GM18867 (cell line): ENCODE measurements at regions not wholly inside any gene's neighbourhood (a gene's known extent, or its start where the extent isn't known, plus 50 kb on each side); places are given as distances from the start of the nearest gene placed in this dataset.

Source experiments
- ATAC-seq: cut with Tn5 transposase; IDR thresholded peaks from one replicate; pipeline ENCODE4 v1.9.1; 2021; ENCODE audit warnings: mild to moderate bottlenecking, moderate library complexity; ENCODE audit not compliant: unreplicated experiment

GRCh38 chr15:47570881-47571640 is 146.2 kb upstream of the SEMA6D start:
- no peak for ATAC-seq

GRCh38 chr15:47573673-47574072 is 143.6 kb upstream of the SEMA6D start:
- ATAC-seq: no peak

GRCh38 chr15:47577000-47577399 is 140.3 kb upstream of the SEMA6D start:
- no peak for ATAC-seq

- no peak for ATAC-seq
These were observed 139.8 kb upstream of the SEMA6D start for GRCh38 chr15:47577461-47577860.

- ATAC-seq: no peak
These were observed 135.1 kb upstream of the SEMA6D start for GRCh38 chr15:47582233-47582632.

- no peak for ATAC-seq
These were observed 133.0 kb upstream of the SEMA6D start for GRCh38 chr15:47584316-47584715.

GRCh38 chr15:47586653-47587224 is 130.6 kb upstream of the SEMA6D start:
- no peak for ATAC-seq

- no peak for ATAC-seq
These were observed 129.1 kb upstream of the SEMA6D start for GRCh38 chr15:47587940-47588802.

- ATAC-seq: no peak
These were observed 128.3 kb upstream of the SEMA6D start for GRCh38 chr15:47588958-47589357.

GRCh38 chr15:47598996-47599395 is 118.3 kb upstream of the SEMA6D start:
- ATAC-seq: no peak

GRCh38 chr15:47599806-47600205 is 117.5 kb upstream of the SEMA6D start:
- no peak for ATAC-seq

- ATAC-seq: no peak
These were observed 115.2 kb upstream of the SEMA6D start for GRCh38 chr15:47602121-47602520.

GRCh38 chr15:47603026-47603425 is 114.3 kb upstream of the SEMA6D start:
- ATAC-seq: no peak

- ATAC-seq: no peak
These were observed 109.6 kb upstream of the SEMA6D start for GRCh38 chr15:47607695-47608094.

GRCh38 chr15:47609693-47610092 is 107.6 kb upstream of the SEMA6D start:
- no peak for ATAC-seq

GRCh38 chr15:47610736-47611135 is 106.6 kb upstream of the SEMA6D start:
- ATAC-seq: no peak

- no peak for ATAC-seq
These were observed 102.8 kb upstream of the SEMA6D start for GRCh38 chr15:47614360-47615011.

GRCh38 chr15:47616876-47617275 is 100.4 kb upstream of the SEMA6D start:
- ATAC-seq: no peak

- no peak for ATAC-seq
These were observed 99.1 kb upstream of the SEMA6D start for GRCh38 chr15:47618241-47618640.

GRCh38 chr15:47620960-47621681 is 96.2 kb upstream of the SEMA6D start:
- no peak for ATAC-seq

GRCh38 chr15:47622055-47622454 is 95.2 kb upstream of the SEMA6D start:
- no peak for ATAC-seq
